GM12878 (cell line): ENCODE measurements at regions not wholly inside any gene's neighbourhood (a gene's known extent, or its start where the extent isn't known, plus 50 kb on each side); places are given as distances from the start of the nearest gene placed in this dataset.

Experiments
- ATAC-seq: fragments of 200-7000 bp; cut with Tn5 transposase; 3 replicates; pipeline ENCODE4 v1.9.1; 2020; ENCODE audit warnings: mild to moderate bottlenecking, moderate library complexity
- BruUV-seq: library from RNA; stranded (reverse); fragments of 400-500 nt; replicated peaks from 2 replicates; lab custom pipeline; 2021; lab: Mats Ljungman, UMichigan
- CTCF ChIA-PET: fragments of 300-600 bp; sonication (Branson Sonifier 250); formaldehyde crosslinking; extraction: SDS; loops from one replicate; lab custom pipeline; 2021; ENCODE audit warnings: inconsistent platforms; lab: Yijun Ruan, JAX
- POLR2A ChIA-PET: fragments of 350-600 bp; formaldehyde crosslinking; extraction: SDS; loops from one replicate; lab custom pipeline; 2021; ENCODE audit warnings: inconsistent platforms; lab: Charles Lee
- RAD21 ChIA-PET: fragments of 300-600 bp; sonication (Branson Sonifier 250); formaldehyde crosslinking; loops from one replicate; lab custom pipeline; 2023; ENCODE audit warnings: antibody characterized with exemption; ENCODE audit not compliant: unreplicated experiment; lab: Charles Lee
- SMC1A ChIA-PET: fragments of 300-600 bp; sonication (Branson Sonifier 250); formaldehyde crosslinking; loops from one replicate; lab custom pipeline; 2023; ENCODE audit not compliant: unreplicated experiment, uncharacterized antibody; lab: Charles Lee
- DNase-seq: peaks from one replicate; pipeline ENCODE4 v3.0.0-alpha.2; 2011; ENCODE audit warnings: low read depth, low spot score
- FAIRE-seq: peaks from 3 replicates; lab custom pipeline; 2011; peaks lifted over from hg19 to GRCh38; lab: Jason Lieb, UNC
- H2AFZ ChIP-seq: 2 replicates; pipeline ENCODE4 v1.6.0; 2011; ENCODE audit warnings: low read depth, low read length, control low read depth; ENCODE audit not compliant: control insufficient read depth
- H3K27ac ChIP-seq: 2 replicates; pipeline ENCODE4 v1.5.1; 2011; ENCODE audit warnings: control low read depth; ENCODE audit not compliant: control insufficient read depth, insufficient read depth
- H3K27me3 ChIP-seq, 2 experiments: replicated peaks in 1 of 2; 2 replicates each; pipeline versions ENCODE4 v1.6.0 to v1.6.1; 2011; ENCODE audit warnings: low read length in 1 of 2; ENCODE audit not compliant: control insufficient read depth in 2 of 2, insufficient read depth in 2 of 2
- H3K36me3 ChIP-seq, 2 experiments: 2 replicates each; pipeline ENCODE4 v1.5.1; 2011; ENCODE audit warnings: low read length in 1 of 2; ENCODE audit not compliant: control insufficient read depth in 2 of 2, insufficient read depth in 2 of 2
- H3K4me1 ChIP-seq: 2 replicates; pipeline ENCODE4 v1.6.1; 2011; ENCODE audit warnings: mild to moderate bottlenecking, low read length, moderate library complexity, mixed read lengths; ENCODE audit not compliant: control insufficient read depth, insufficient read depth
- H3K4me2 ChIP-seq: 2 replicates; pipeline ENCODE4 v1.6.0; 2011; ENCODE audit warnings: control low read depth; ENCODE audit not compliant: control insufficient read depth, insufficient read depth
- H3K4me3 ChIP-seq: fragments of 200-600 bp; sonication (generic); 2 replicates; pipeline ENCODE4 v1.5.1; 2016
- H3K79me2 ChIP-seq: 2 replicates; pipeline ENCODE4 v1.6.0; 2011; ENCODE audit warnings: low read length; ENCODE audit not compliant: control insufficient read depth, insufficient read depth
- H3K9ac ChIP-seq: 2 replicates; pipeline ENCODE4 v1.8.0; 2011; ENCODE audit warnings: low read length, control low read depth, mixed read lengths; ENCODE audit not compliant: control insufficient read depth, insufficient read depth
- H3K9me3 ChIP-seq: replicated peaks from 3 replicates; pipeline ENCODE4 v1.5.1; 2011; ENCODE audit warnings: mild to moderate bottlenecking, low read length; ENCODE audit not compliant: control insufficient read depth, insufficient read depth
- H4K20me1 ChIP-seq: 2 replicates; pipeline ENCODE4 v1.6.0; 2011; ENCODE audit not compliant: control insufficient read depth, insufficient read depth
- MTA2 ChIP-seq: fragments of 450-650 bp; IDR thresholded peaks from 2 replicates; pipeline ENCODE4 v1.6.1; 2016; ENCODE audit warnings: low read depth, mild to moderate bottlenecking, moderate library complexity
- MTA3 ChIP-seq: IDR thresholded peaks from 2 replicates; pipeline ENCODE4 v1.6.1; 2012; ENCODE audit warnings: low read length, inconsistent platforms, borderline replicate concordance
- RCOR1 ChIP-seq: conservative IDR thresholded peaks from 2 replicates; pipeline ENCODE4 v1.6.1; 2012; ENCODE audit warnings: low read depth, low read length, improper control_type of control experiment
- in situ Hi-C: fragments of 300-500 bp; cut with MboI; formaldehyde crosslinking; loops from 9 replicates; pipeline ENCODE4 v1.14.3; 2018; ENCODE audit warnings: mixed read lengths
- intact Hi-C: fragments of 100-400 bp; cut with micrococcal nuclease; formaldehyde crosslinking; loops from one replicate; pipeline ENCODE4 v1.14.2; 2022; ENCODE audit not compliant: unreplicated experiment
- TF ChIP-seq, protein P1 (sequence below): fragments of 450-650 bp; IDR thresholded peaks from 2 replicates; pipeline ENCODE4 v1.6.1; 2016; ENCODE audit warnings: mild to moderate bottlenecking
- TF ChIP-seq, protein P2 (sequence below): IDR thresholded peaks from 2 replicates; pipeline ENCODE4 v1.6.1; 2012; ENCODE audit warnings: low read depth, low read length, improper control_type of control experiment

DNA sequence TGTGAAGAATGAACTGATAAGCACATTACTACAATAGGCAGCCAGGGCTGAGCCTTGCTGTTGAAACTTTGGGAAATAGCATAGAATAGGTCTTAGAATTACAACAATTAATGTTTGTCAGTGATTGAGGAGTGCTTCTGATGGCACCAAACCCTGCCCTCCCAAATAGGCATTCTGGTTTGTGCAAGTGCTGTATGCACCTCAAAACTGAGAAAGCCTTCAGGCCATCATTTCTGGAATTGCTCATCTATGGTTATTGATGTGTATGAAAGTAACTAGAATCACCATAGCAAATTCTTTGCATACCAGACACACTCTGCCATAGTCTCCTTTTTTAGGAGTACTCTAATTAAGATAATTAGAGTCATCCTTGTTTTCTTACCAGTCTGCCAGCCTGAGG lies 585.0 kb upstream of the MBL2 start:
- H3K9ac ChIP-seq: no peak overlapping the region
- ATAC-seq (no peak), DNase-seq (no peak), FAIRE-seq (no peak)
- H3K27ac ChIP-seq: no peak overlapping the region
- no peaks in the 10 kb centered on the region for H3K9me3 ChIP-seq
- H3K36me3 ChIP-seq: no peaks in the 10 kb centered on the region
- BruUV-seq: no TSS peak
- POLR2A ChIA-PET: no interaction called here
- no peaks in the 10 kb centered on the region for H3K4me1 ChIP-seq
- in situ Hi-C loops (no loop called here), intact Hi-C loops (no loop called here)
- SMC1A ChIA-PET: interaction anchor here (0.9 kb wide), 1 partner anchor 11 kb away, joined by 4 read pairs; no protein-coding TSS in a partner anchor
- CTCF ChIA-PET: interaction anchor here (1.0 kb wide), 1 partner anchor 9 kb away, joined by 4 read pairs; no protein-coding TSS in a partner anchor
- H4K20me1 ChIP-seq: no peaks in the 10 kb centered on the region
- no peaks in the 10 kb centered on the region for H3K27me3 ChIP-seq
- no peak overlapping the region for H3K4me3 ChIP-seq
- H3K4me2 ChIP-seq: no peak overlapping the region
- RAD21 ChIA-PET: no interaction called here
- no peak for TF ChIP-seq MTA2
- no peak for TF ChIP-seq MTA3
- TF ChIP-seq RCOR1: no peak
- TF ChIP-seq, protein P1, sequence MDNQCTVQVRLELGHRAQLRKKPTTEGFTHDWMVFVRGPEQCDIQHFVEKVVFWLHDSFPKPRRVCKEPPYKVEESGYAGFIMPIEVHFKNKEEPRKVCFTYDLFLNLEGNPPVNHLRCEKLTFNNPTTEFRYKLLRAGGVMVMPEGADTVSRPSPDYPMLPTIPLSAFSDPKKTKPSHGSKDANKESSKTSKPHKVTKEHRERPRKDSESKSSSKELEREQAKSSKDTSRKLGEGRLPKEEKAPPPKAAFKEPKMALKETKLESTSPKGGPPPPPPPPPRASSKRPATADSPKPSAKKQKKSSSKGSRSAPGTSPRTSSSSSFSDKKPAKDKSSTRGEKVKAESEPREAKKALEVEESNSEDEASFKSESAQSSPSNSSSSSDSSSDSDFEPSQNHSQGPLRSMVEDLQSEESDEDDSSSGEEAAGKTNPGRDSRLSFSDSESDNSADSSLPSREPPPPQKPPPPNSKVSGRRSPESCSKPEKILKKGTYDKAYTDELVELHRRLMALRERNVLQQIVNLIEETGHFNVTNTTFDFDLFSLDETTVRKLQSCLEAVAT: no peak
- TF ChIP-seq, protein P2, sequence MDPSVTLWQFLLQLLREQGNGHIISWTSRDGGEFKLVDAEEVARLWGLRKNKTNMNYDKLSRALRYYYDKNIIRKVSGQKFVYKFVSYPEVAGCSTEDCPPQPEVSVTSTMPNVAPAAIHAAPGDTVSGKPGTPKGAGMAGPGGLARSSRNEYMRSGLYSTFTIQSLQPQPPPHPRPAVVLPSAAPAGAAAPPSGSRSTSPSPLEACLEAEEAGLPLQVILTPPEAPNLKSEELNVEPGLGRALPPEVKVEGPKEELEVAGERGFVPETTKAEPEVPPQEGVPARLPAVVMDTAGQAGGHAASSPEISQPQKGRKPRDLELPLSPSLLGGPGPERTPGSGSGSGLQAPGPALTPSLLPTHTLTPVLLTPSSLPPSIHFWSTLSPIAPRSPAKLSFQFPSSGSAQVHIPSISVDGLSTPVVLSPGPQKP: no peak
- no peaks in the 10 kb centered on the region for H3K79me2 ChIP-seq
- no peak overlapping the region for H2AFZ ChIP-seq
